GM18498 (cell line): ENCODE measurements at regions not wholly inside any gene's neighbourhood (a gene's known extent, or its start where the extent isn't known, plus 50 kb on each side); places are given as distances from the start of the nearest gene placed in this dataset.

Experiments
- ATAC-seq: cut with Tn5 transposase; IDR thresholded peaks from one replicate; pipeline ENCODE4 v1.9.1; 2021; ENCODE audit warnings: mild to moderate bottlenecking, moderate library complexity; ENCODE audit not compliant: unreplicated experiment

DNA sequence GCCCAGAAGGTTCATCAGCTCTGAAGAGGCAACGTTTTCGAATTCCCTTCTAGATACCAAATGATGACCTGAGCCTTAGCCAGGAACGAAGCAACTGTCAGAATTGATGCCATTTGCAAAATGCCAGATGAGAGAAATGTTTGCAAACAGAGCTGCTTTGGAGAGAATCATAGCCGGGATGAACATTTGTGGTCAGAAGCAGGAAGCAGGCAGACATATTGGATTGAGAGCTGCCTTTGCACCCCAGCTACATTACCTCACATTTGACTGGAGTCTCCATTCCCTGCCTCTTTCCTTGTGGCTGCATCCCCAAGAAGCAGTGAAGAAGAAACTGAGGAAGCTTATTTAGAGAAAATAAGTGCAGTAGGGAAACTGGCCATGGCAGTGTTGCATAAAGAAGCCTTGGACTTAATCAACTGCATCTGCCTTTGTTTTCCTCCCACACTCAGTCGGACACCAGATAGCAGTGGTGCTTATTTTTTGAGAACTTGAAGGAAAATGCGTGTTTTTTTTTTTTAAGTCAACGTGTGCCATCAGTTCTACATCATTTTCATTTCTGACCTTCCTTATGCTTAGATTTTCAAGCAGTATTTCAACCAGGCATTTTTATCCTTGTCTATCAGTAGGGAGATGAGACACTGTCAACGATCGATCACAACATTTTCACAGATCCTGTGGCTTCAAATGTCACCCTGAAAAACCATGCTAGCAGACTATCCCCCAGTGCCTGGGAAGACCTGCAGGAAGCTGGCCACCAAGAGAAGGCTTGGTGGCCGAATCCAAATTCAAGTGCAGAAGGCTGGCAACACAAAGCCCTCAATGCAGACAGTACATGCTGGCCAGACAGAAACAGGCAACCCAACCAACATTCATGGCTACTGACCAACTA, 541.2 kb upstream of the JARID2 start:
- ATAC-seq: no peak

- ATAC-seq: no peak
Measured at GRCh38 chr6:14705841-14706377, 540.0 kb upstream of the JARID2 start.

DNA sequence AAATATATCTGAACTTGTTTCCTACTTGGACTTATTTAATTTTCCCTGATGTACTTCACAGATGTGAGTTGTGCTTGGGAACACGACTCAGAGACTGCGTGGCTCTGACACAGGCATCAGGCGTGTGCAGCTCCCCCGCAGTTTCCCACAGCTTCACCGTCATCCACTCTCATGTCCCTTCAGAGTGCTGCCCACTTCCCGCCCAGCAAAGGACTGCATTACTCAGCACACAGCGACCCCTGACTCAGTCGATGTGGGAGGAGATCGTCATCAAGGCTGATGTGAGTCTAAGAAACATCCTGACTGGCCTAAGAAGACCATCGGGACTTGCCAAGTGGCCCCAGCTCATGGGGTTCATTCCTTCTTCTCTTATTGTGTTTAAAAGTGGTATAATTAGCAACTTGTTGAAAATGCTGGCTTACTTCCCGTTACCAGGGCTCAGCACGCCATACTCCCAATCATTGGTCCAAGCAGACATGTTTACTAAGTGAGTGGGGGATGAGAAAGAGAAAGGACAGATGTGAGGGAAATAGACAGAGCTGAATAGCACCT, 539.4 kb upstream of the JARID2 start:
- no peak for ATAC-seq

- ATAC-seq: no peak
Measured at GRCh38 chr6:14707276-14707675, 538.6 kb upstream of the JARID2 start.

- no peak for ATAC-seq
Measured at GRCh38 chr6:14707971-14708465, 537.9 kb upstream of the JARID2 start.

DNA sequence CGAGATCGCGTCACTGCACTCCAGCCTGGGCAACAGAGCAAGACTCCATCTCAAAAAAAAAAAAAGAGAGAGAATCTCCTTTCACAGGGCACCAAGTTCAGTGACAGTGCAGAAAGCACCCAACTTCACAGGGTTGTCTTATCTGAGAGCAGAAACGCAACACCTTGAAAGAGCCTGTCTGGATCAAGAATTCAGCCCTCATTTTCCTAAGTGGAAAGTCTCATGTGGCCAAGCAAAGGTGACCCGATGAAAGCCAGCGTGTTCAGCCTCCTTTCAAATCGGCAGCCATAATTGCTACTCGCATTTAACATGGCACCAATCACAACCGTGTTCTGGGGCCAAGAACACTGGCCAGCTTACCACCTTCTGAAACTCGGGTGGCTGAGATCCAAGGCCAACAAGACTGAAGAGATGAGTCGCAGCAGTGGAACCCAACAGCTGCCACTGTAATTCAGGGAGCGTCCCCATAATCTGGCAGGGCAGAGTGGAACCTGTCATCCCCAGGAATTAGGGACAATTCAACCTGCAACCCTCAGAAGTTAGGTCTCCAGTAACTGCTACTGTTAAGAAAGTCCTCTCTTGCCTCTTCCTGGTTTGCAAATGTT, 536.7 kb upstream of the JARID2 start:
- ATAC-seq: no peak

GRCh38 chr6:14709900-14710299, 536.0 kb upstream of the JARID2 start:
- ATAC-seq: no peak

GRCh38 chr6:14710421-14710820, 535.4 kb upstream of the JARID2 start:
- ATAC-seq: no peak

DNA sequence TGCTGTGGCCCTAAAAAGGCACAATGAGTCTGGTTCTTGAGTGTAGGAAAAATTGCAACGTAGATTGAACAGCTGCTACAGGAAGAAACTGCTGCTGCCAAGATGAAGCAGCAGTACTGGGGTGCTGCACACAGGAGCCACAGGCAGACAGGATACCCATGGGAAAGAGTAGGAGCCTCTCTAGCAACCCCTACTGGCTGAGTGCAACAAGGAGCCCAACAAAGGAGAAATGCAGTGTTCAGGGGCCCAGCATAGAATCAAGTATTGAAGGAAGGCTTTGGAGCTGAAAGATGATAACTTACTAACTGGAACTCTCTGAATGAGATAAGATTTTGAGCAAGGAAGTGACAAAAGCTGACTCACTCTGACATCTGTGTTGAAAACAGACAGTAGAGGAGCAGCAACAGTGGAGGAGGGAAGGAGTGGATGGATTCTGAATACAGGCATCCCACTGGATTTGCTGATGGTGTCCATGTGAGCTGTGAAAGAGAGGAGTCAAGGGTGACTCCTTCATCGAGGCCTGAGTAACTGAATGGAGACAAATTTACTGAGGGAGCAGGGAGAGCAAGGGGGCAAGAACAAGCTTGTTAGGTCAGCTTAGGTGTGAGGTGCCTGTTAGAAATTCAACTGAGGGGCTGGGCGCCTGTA, 534.7 kb upstream of the JARID2 start:
- ATAC-seq: no peak

DNA sequence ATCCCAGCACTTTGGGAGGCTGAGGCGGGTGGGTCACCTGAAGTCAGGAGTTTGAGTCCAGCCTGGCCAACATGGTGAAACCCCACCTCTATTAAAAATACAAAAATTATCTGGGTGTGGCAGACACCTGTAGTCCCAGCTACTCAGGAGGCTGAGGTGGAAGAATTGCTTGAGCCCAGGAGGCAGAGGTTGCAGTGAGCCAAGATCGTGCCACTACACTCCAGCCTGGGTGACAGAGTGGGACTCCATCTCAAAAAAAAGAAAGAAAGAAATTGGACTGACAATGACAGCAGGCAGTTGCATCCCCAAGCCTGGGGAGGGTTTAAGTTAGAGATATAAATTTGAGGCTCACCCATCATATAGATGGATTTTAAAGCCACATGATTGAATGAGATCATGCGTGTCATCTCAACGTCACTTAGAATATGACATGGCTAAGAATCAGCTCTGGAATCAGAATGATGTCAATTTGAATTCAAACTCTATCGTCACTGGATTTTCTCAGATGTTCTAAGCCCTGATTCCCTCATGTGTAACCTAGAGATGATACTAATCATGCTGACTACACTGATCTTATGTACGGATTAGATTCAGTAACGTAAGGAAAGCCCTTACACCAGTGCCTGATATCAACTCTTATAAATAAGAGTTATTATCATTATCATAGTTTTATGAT, 534.0 kb upstream of the JARID2 start:
- no peak for ATAC-seq

DNA sequence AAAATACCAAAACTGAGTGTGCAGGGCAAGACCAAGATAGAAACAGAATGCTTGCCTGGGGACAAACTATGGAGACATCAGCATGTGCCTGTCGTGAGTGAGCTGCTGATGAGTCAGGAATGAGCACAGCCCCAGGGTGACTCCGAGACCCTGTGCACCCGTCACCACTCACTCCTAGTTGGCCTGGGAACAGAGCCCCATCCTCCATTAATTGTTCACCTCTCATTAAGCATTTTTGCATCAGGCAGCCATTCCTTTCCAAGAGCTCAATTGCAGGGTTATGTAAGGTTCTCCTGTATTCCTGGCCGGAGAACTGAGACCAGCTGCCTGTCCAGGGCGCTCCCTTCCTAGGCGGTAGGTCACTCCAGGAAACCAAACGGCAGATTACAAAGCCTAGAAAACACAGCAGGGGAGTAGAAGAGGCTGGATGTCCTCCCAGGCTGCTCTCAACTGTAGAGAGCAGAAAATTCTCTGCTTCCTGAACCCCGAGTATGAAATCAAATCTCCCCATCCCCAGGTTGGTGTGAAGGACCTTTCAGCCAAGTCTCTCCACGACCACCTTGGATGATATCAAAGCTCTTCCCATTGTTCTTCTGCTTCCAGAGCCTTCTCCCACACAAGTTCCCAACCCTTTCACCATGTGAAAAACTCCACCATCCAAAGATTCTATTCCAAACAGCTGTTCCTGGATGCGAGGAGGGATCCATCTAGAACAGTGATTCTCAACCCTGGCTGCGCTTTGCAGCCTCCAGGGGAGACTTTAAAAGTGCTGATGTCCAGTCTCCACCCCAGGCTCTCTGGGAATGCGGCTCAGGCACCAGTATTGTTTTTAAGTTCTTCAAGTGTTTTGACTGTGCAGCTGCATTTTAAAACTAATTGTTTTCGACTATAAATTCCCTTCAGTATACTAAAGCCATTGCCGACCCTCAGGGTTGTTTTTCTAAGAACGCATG, 532.6 kb upstream of the JARID2 start:
- ATAC-seq: no peak

DNA sequence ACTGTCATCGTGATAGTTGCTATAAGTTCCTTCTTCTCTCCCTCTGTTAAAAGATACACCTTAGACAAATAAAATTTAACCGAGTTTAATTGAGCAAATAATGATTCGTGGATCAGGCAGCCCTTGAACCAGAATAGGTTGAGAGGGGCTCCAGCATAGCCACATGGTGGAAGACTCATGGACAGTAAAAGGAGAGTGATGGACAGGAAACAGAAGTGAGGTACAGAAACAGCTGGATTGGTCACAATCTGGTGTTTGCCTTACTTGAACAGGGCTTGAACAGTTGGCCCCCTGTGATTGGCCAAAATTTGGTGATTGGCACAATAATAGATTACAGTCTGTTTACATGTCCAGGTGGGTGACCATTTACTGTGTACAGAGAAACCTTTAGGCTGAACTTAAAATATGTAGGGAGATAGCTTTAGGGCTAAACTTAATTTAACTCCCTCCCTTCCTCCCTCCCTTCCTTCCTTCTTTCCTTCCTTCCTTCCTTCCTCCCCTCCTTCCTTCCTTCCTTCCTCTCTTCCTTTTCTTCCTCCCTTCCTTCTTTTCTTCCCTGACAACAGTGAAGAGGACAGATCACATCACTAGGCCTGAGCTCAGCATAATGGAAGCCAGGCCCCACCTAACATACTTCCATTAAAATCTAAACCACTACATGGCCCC, 531.8 kb upstream of the JARID2 start:
- no peak for ATAC-seq

DNA sequence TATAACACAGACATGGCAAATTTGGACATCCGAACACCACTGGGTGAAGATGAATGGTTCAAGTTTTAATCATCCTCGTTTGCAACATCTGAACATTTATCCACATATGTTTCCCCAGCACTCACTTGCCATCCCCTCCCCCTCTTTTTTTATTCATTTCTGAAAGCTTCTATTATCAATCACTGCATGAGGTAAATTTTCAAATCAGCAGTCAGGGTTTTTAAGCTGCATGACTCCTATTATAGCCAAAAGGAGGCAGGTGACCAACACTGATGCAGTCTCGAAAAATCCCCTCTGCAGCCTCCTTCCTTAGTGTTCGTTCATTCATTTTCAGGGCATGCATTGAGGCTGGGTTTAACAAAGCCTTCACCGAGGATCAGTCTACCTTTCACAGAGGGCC, 530.8 kb upstream of the JARID2 start:
- ATAC-seq: no peak

- ATAC-seq: no peak
Measured at GRCh38 chr6:14716499-14717146, 529.2 kb upstream of the JARID2 start.

- ATAC-seq: peak; percentile 44
Measured at GRCh38 chr6:14717307-14717706, 528.6 kb upstream of the JARID2 start.

GRCh38 chr6:14718861-14719260, 527.0 kb upstream of the JARID2 start:
- ATAC-seq: no peak

DNA sequence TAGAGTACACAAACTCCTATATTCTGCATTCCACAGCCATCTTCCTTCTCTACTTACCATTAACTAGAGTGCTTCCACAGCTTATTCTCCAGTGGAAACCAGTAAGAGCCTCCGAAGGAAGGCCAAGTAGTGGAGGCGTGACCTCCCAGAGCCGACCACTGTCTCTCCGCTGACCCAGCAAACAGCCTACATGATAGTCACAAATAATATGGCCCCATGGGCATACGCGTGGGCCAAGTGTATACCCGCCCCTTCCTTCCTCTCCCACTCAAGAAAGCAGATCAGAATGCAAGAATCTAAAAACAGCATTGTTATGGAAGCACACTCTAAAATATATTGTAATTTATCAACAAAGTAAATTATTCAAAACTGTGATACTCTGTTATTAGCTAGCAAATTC, 526.6 kb upstream of the JARID2 start:
- ATAC-seq: no peak

DNA sequence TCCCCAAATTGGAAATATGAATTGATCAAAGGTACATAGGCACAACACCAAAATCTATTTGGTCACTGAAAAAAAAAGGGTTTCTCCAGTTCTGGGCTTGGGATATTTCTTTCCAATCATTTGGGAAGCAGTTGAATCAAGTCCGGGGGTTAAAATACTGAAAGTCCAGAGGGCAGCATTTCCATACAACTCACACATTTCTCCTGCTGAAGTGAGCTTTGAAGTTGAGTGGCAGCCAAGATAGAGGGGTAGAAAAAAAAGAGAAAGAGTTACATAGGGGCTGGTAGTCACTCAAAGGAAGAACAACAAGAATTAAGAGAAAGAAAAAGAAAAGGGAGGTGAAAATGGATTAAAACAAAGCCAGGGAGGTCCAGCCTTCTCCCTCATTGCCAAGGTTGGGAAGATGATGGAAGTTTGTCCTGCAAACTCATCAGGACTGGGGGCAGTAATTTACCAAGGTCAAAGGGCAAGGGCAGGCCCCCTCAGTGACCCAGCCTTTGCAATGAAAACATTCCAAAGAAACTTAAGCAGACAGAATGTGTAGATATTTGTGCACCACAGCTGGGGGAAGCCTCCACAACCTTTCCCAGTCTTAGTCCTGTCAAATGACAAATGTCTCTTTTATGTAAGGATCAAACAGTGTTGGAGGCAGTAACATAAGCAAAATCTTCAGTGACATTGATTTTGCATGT, 525.3 kb upstream of the JARID2 start:
- ATAC-seq: no peak
